NCI-H2171 (cell line): ENCODE measurements at regions not wholly inside any gene's neighbourhood (a gene's known extent, or its start where the extent isn't known, plus 50 kb on each side); places are given as distances from the start of the nearest gene placed in this dataset.
"Not testable (repeated sequence)": the region's sequence is repeated elsewhere in the genome, so short reads cannot be mapped to it uniquely, and the experiment has no call there.

ENCODE experiments used
- DNase-seq: peaks from one replicate; lab custom pipeline; 2025; lab: John Stamatoyannopoulos, UW

GRCh38 chr12:84054811-84055210 is 857.8 kb downstream of the SLC6A15 start:
- DNase-seq: no peak

GRCh38 chr12:84047881-84048280 is 864.7 kb downstream of the SLC6A15 start:
- no peak for DNase-seq

GRCh38 chr12:84046859-84047258 is 865.7 kb downstream of the SLC6A15 start:
- no peak for DNase-seq

- no peak for DNase-seq
These were observed 869.2 kb downstream of the SLC6A15 start for GRCh38 chr12:84043355-84043754.

- DNase-seq: no peak
These were observed 874.4 kb downstream of the SLC6A15 start for GRCh38 chr12:84038242-84038641.

GRCh38 chr12:84036912-84037311 is 875.7 kb downstream of the SLC6A15 start:
- DNase-seq: no peak

- no peak for DNase-seq
These were observed 876.8 kb downstream of the SLC6A15 start for GRCh38 chr12:84035766-84036165.

GRCh38 chr12:84034871-84035270 is 877.7 kb downstream of the SLC6A15 start:
- no peak for DNase-seq

GRCh38 chr12:84033162-84033561 is 879.4 kb downstream of the SLC6A15 start:
- DNase-seq: no peak

- not testable (repeated sequence) for DNase-seq
These were observed 893.9 kb downstream of the SLC6A15 start for GRCh38 chr12:84018556-84019179.

GRCh38 chr12:84016956-84017355 is 895.6 kb downstream of the SLC6A15 start:
- DNase-seq: peak; percentile 49

GRCh38 chr12:83997423-83997822 is 915.2 kb downstream of the SLC6A15 start:
- DNase-seq: no peak

GRCh38 chr12:83996671-83997070 is 915.9 kb downstream of the SLC6A15 start:
- DNase-seq: no peak

GRCh38 chr12:83985084-83985483 is 927.5 kb downstream of the SLC6A15 start:
- DNase-seq: peak; percentile 3

- DNase-seq: no peak
These were observed 932.2 kb downstream of the SLC6A15 start for GRCh38 chr12:83980398-83980797.

GRCh38 chr12:83979785-83980184 is 932.8 kb downstream of the SLC6A15 start:
- DNase-seq: no peak

GRCh38 chr12:83971781-83972180 is 940.8 kb downstream of the SLC6A15 start:
- DNase-seq: no peak

GRCh38 chr12:83960767-83961166 is 951.8 kb downstream of the SLC6A15 start:
- DNase-seq: no peak

- DNase-seq: no peak
These were observed 953.6 kb downstream of the SLC6A15 start for GRCh38 chr12:83958997-83959396.

GRCh38 chr12:83954956-83955601 is 957.5 kb downstream of the SLC6A15 start:
- DNase-seq: no peak

GRCh38 chr12:83954071-83954789 is 958.4 kb downstream of the SLC6A15 start:
- no peak for DNase-seq

GRCh38 chr12:83945871-83946270 is 966.7 kb downstream of the SLC6A15 start:
- peak; percentile 8 for DNase-seq

GRCh38 chr12:83939718-83940117 is 972.9 kb downstream of the SLC6A15 start:
- no peak for DNase-seq
